SU-DHL-6 (cell line): ENCODE measurements at regions not wholly inside any gene's neighbourhood (a gene's known extent, or its start where the extent isn't known, plus 50 kb on each side); places are given as distances from the start of the nearest gene placed in this dataset.

Source experiments
- H2AFZ ChIP-seq: fragments of 200-600 bp; sonication (generic); 2 replicates; pipeline ENCODE4 v1.6.1; 2014; ENCODE audit warnings: low read depth, mild to moderate bottlenecking, moderate library complexity, mixed read lengths, antibody characterized with exemption, low read length; ENCODE audit not compliant: severe bottlenecking
- H3F3A ChIP-seq: fragments of 200-600 bp; shearing (Covaris generic); 2 replicates; pipeline ENCODE4 v1.6.0; 2016; ENCODE audit warnings: antibody characterized with exemption, mild to moderate bottlenecking; ENCODE audit not compliant: insufficient read depth
- H3K27ac ChIP-seq: fragments of 200-600 bp; sonication (generic); 2 replicates; pipeline ENCODE4 v1.5.1; 2016; ENCODE audit warnings: low read depth, mild to moderate bottlenecking, low read length, moderate library complexity, mixed read lengths
- H3K27me3 ChIP-seq: fragments of 200-600 bp; sonication (generic), shearing (Covaris generic); 2 replicates; pipeline ENCODE4 v1.6.0; 2014; ENCODE audit warnings: mild to moderate bottlenecking, low read length
- H3K36me3 ChIP-seq: fragments of 200-600 bp; sonication (generic); 2 replicates; pipeline ENCODE4 v1.6.1; 2014; ENCODE audit warnings: mild to moderate bottlenecking, low read length, mixed read lengths
- H3K4me2 ChIP-seq: fragments of 300-600, 200-600 bp; shearing (Covaris generic), sonication (generic); 2 replicates; pipeline ENCODE4 v1.6.0; 2014; ENCODE audit warnings: low read length, low read depth, mild to moderate bottlenecking; ENCODE audit not compliant: poor library complexity, severe bottlenecking
- H3K4me3 ChIP-seq: fragments of 200-600 bp; sonication (generic); 2 replicates; pipeline ENCODE4 v1.5.1; 2014; ENCODE audit warnings: antibody characterized with exemption, low read length, mild to moderate bottlenecking, mixed read lengths; ENCODE audit not compliant: insufficient read depth, poor library complexity, severe bottlenecking
- H3K79me2 ChIP-seq: fragments of 200-600 bp; sonication (generic); 2 replicates; pipeline ENCODE4 v1.6.1; 2014; ENCODE audit warnings: mild to moderate bottlenecking, low read length, moderate library complexity; ENCODE audit not compliant: insufficient read depth
- H3K9ac ChIP-seq: fragments of 200-600 bp; sonication (generic); 2 replicates; pipeline ENCODE4 v1.7.0; 2014; ENCODE audit warnings: mild to moderate bottlenecking, low read length
- H3K9me2 ChIP-seq: fragments of 200-600 bp; sonication (generic); replicated peaks from 2 replicates; pipeline ENCODE4 v1.6.1; 2014; ENCODE audit warnings: low read length; ENCODE audit not compliant: insufficient read depth
- H3K9me3 ChIP-seq: fragments of 200-600 bp; sonication (generic); 2 replicates; pipeline ENCODE4 v1.6.1; 2014; ENCODE audit warnings: low read length, mixed read lengths; ENCODE audit not compliant: insufficient read depth
- H4K20me1 ChIP-seq: fragments of 200-600 bp; sonication (generic); 2 replicates; pipeline ENCODE4 v1.6.1; 2014; ENCODE audit warnings: low read depth, mild to moderate bottlenecking, antibody characterized with exemption, low read length, moderate library complexity, mixed read lengths
- CTCF ChIP-seq: fragments of 200-600 bp; sonication (generic); IDR thresholded peaks from one replicate; pipeline ENCODE4 v1.5.1; 2017; ENCODE audit warnings: antibody characterized with exemption, mild to moderate bottlenecking, low read length, moderate library complexity; ENCODE audit not compliant: insufficient read depth, poor library complexity, severe bottlenecking
- EZH2phosphoT487 ChIP-seq: fragments of 200-600 bp; sonication (generic), shearing (Covaris generic); conservative IDR thresholded peaks from 2 replicates; pipeline ENCODE4 v1.6.1; 2018; ENCODE audit warnings: mild to moderate bottlenecking, antibody characterized with exemption, low read length, moderate library complexity, mixed read lengths

GRCh38 chr11:19463976-19464375 is 223.2 kb upstream of the E2F8 start:
- Histone ChIP-seq H3K36me3 (no peaks in the 10 kb centered on the region), H3K79me2 (no peaks in the 10 kb centered on the region), H3K9ac (no peak overlapping the region), H3K9me3 (no peaks in the 10 kb centered on the region), H3F3A (no peaks in the 10 kb centered on the region), H3K27ac (no peak overlapping the region), H4K20me1 (no peaks in the 10 kb centered on the region), H3K4me3 (no peak overlapping the region), H3K27me3 (no peaks in the 10 kb centered on the region), H3K4me2 (no peak overlapping the region), H3K9me2 (no peaks in the 10 kb centered on the region), H2AFZ (no peak overlapping the region)
- TF ChIP-seq EZH2phosphoT487 (no peak), CTCF (no peak)

GRCh38 chr11:19460718-19461405 is 220.1 kb upstream of the E2F8 start:
- no peak overlapping the region for H3K4me2 ChIP-seq
- no peaks in the 10 kb centered on the region for H4K20me1 ChIP-seq
- H3K79me2 ChIP-seq, result no peaks in the 10 kb centered on the region
- H3F3A ChIP-seq, result no peaks in the 10 kb centered on the region
- no peak overlapping the region for H3K9ac ChIP-seq
- H3K27ac ChIP-seq, result no peak overlapping the region
- no peak overlapping the region for H2AFZ ChIP-seq
- no peaks in the 10 kb centered on the region for H3K36me3 ChIP-seq
- H3K9me2 ChIP-seq, result no peaks in the 10 kb centered on the region
- H3K27me3 ChIP-seq, result no peaks in the 10 kb centered on the region
- TF ChIP-seq EZH2phosphoT487, result no peak
- TF ChIP-seq CTCF, result no peak
- H3K9me3 ChIP-seq, result no peaks in the 10 kb centered on the region
- no peak overlapping the region for H3K4me3 ChIP-seq

GRCh38 chr11:19459240-19459639 is 218.5 kb upstream of the E2F8 start:
- no peaks in the 10 kb centered on the region for H3K36me3 ChIP-seq
- H3K9me3 ChIP-seq, result no peaks in the 10 kb centered on the region
- no peaks in the 10 kb centered on the region for H3K9me2 ChIP-seq
- no peak for TF ChIP-seq EZH2phosphoT487
- no peaks in the 10 kb centered on the region for H3F3A ChIP-seq
- H3K79me2 ChIP-seq, result no peaks in the 10 kb centered on the region
- H4K20me1 ChIP-seq, result no peaks in the 10 kb centered on the region
- H2AFZ ChIP-seq, result no peak overlapping the region
- H3K9ac ChIP-seq, result no peak overlapping the region
- no peak overlapping the region for H3K4me3 ChIP-seq
- H3K27ac ChIP-seq, result no peak overlapping the region
- H3K27me3 ChIP-seq, result no peaks in the 10 kb centered on the region
- H3K4me2 ChIP-seq, result no peak overlapping the region

- Histone ChIP-seq H3K27ac (no peak overlapping the region), H3K79me2 (no peaks in the 10 kb centered on the region), H3K4me2 (no peak overlapping the region), H3K9ac (no peak overlapping the region), H4K20me1 (no peaks in the 10 kb centered on the region), H3K36me3 (no peaks in the 10 kb centered on the region), H3K4me3 (no peak overlapping the region), H3K9me3 (no peaks in the 10 kb centered on the region), H3F3A (no peaks in the 10 kb centered on the region), H3K9me2 (no peaks in the 10 kb centered on the region), H2AFZ (no peak overlapping the region), H3K27me3 (no peaks in the 10 kb centered on the region)
- TF ChIP-seq EZH2phosphoT487, result no peak
- no peak for TF ChIP-seq CTCF
Observed at GRCh38 chr11:19458721-19459120, 218.0 kb upstream of the E2F8 start.
